Stimulated activated CD4-positive, alpha-beta T cell treated with anti-CD3 and anti-CD28 coated beads, Interleukin-15, amount 100 ng/mL, for 48 hours (primary cell): ENCODE measurements at regions not wholly inside any gene's neighbourhood (a gene's known extent, or its start where the extent isn't known, plus 50 kb on each side); places are given as distances from the start of the nearest gene placed in this dataset.

Source experiments
- DNase-seq, 2 donors: peaks; one replicate each; pipeline ENCODE4 v3.0.0-alpha.2; 2020; ENCODE audit warnings: low read depth in 2 of 2

DNA sequence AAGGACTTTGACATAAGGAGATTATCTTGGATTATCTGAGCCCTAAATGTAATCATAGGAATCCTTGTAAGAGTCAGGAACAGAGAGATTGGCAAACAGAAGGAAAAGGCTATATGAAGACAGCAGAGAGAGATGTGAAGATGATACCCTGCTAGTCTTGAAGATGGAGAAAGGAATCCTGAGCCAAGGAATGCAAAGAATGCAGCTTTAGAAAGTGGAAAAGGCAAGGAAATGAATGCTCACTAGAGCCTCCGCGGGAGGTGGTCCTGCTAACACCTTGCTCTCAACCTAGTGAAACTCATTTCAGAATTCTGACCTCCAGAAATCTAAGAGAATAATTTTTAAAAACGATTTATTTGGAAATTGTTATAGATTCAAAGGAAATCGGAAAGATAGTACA is 117.1 kb downstream of the TBXT start:
- DNase-seq: no peak

- no peak for DNase-seq
Measured at GRCh38 chr6:166046982-166047381, 120.7 kb downstream of the TBXT start.

GRCh38 chr6:166046226-166046625 is 121.4 kb downstream of the TBXT start:
- DNase-seq: no peak

DNA sequence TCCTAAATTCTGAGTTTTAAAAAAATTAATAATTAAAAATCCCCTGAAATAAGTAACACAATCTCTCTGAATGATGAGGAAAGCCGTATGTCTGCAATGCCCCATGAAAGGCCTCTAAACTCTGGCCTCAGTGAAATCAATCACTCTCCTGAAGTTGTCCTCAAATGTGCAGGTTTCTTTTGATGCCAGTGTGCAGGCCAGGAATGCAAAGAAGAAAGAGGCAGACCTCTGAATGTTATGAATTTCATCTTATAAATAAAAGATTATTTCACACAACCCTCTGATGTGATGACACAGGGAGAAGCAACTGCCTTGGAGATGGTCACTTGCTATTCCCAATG is 121.8 kb downstream of the TBXT start:
- no peak for DNase-seq

DNA sequence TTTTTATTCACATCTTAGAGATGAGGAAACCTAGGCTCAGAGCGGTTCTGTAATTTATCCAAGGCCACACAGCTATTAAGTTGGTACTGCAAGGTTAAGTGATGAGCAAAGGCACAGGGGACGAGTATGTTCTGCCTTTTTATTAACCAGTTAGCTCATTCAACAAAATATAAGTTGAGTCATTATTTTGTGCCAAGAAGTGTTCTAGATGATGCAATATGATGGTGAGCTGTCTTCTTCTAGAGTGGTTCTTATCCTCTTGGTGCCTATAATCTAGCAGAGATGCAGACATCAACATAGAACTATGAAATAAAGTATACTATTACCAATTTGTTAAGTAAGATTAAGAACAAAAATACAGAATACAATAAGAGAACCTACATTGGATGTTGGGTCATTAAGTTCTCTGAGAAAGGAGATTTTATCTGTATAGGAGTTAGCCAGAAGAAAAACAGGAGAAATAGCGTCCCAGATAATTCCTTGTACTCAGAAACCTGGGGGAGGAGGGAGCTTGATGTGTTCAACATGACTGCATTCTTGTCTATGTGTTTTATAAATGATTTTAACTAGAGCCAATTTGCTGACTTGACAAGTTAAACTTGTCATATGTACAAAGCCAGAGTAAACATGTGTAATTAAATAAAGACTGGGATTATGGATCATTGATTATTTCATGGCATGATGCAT is 122.3 kb downstream of the TBXT start:
- no peak for DNase-seq

DNA sequence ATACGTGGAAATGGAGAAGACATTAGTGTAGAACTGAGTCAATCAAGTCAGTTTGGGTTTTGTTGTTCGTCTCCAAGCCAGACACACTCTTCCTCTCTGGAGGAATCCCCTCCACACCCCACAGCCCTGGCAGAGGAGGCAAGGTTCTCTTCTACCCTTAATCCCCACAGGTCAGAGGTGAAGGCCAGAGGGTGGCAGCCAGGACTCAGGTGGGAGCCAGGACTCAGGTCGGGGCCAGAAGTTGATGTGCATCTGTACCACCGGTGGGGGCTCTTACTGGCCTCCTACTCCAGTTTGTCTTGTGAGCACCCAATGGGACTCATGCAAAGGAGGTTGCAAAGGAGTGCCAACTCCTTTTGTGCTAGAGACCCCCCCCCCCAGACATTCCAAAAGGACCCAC is 126.4 kb downstream of the TBXT start:
- DNase-seq: no peak

DNA sequence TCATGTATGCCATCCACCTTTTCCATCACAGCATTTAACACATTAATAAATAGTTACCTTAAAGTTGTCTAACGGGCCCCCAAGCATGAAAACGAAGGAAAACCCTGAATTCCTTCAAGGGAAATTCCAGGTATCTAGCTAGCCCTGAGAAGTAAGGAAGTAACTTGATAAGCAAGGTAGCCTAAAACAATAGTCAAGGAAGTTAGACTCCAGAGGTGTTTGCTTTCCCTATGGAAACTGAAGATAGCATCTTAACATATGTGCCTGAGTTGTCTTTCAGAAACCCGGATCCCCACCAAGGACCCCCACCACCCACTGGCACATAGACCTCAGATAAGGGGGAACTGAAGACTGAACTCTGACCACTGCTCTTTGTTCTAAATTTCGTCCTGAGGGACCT is 127.4 kb downstream of the TBXT start:
- DNase-seq: no peak

- DNase-seq: no peak
Measured at GRCh38 chr6:166036316-166037095, 131.1 kb downstream of the TBXT start.

- no peak for DNase-seq
Measured at GRCh38 chr6:166032366-166033200, 135.1 kb downstream of the TBXT start.

- DNase-seq: no peak
Measured at GRCh38 chr6:166031275-166031674, 136.4 kb downstream of the TBXT start.

DNA sequence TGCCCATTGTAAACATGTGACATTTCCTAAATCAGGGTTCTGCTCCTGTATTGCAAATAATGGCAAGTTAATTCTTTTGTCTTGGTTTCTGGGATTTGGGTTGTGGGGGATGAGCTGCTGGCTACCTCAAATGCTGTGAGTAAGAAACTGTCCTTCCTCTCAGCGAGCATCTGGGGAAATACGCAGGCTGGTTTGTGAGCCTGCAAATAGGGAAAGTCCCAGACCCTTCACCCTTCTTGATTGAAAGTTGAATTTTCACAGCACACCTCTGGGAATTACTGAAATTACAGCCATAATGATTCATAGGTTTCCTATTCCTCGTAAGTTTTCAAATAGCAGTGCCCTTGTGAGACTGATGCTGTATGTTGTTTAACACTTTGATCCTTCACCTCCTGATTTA is 138.1 kb downstream of the TBXT start:
- no peak for DNase-seq

DNA sequence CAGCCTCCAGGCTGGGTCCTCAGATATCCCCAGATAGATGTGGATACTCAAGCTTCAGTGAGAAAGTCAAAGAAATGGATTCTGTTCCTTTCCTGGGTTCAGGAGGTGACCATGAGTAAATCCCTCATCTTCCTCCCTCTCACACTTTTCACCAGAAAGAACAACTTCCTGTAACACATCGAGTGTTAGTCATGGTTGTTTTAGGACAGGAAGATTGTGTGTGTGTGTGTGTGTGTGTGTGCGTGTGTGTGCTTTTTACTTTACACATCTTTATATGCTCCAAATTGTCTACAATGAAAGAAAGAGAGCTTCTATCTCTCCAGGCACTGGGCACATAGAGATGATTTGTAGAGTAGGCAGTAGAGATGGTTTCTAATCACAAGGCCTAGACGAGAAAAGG is 139.9 kb downstream of the TBXT start:
- DNase-seq: no peak

- DNase-seq: no peak
Measured at GRCh38 chr6:166026586-166027126, 141.0 kb downstream of the TBXT start.

DNA sequence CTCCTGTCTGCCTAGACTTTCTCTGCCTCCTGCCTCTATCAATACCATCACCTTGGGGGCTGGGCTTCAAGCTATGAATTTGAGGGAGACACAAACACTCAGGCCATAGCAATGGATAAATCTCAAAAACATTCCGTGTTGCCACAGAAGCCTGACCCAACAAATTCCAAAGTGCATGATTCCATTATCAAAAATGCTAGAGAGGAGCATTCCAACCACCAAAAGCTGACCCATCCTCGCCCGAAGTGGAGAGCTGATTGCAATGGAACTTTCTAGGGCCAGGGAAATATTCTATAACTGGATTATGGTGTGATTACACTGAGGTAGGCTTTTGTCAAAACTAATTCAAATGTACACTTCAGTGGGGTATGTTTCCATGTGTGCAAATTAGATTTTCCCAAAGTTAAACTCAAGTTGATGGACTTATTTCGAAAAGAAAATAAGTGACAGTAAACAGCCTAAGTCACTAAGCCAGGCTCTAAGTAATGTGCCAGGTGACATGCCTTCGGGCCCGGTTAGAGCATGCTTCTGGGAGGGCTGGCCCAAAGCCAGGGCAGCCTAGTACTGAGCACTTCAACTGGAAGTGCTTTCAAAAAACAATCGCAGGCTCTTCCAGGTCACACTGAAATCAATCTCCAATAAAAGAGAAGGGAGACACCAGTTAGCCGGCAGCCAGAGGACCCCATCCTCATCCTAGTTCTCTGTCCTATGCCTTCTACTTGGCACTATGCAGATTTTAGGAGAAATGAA is 142.3 kb downstream of the TBXT start:
- DNase-seq: no peak

- DNase-seq: no peak
Measured at GRCh38 chr6:166024252-166024651, 143.4 kb downstream of the TBXT start.

DNA sequence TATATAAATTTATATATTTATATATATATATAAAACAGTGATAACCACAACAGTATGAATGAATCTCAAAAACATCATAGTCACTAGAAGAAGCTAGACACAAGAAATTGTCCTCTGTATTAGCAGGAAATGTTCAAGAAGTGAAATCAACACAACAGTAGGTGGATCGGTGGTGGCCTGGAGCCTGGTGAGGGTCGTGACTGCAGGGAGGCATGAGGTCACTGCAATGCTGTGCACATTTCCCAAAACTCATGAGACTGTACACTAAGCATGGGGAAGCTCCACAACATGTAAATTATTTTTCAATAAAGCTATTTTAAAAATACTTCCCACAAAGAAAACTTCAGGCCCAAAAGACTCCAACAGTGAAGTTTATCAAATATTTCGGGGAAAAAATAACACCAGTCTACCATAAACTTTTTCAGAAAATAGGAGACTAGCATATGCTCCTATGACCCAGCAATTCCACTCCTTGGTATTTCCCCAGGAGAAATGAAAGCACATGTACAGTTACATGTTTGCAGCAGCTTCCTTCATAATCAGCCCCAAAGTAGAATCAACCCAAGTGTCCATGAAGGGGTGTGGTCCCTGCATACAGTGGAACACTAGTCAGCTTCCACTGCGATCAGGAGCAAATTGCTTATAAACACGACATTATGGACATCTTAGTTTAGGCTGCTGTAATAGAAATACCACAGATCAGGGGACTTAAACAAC is 144.2 kb downstream of the TBXT start:
- DNase-seq: no peak

- DNase-seq: no peak
Measured at GRCh38 chr6:166021429-166021828, 146.2 kb downstream of the TBXT start.

DNA sequence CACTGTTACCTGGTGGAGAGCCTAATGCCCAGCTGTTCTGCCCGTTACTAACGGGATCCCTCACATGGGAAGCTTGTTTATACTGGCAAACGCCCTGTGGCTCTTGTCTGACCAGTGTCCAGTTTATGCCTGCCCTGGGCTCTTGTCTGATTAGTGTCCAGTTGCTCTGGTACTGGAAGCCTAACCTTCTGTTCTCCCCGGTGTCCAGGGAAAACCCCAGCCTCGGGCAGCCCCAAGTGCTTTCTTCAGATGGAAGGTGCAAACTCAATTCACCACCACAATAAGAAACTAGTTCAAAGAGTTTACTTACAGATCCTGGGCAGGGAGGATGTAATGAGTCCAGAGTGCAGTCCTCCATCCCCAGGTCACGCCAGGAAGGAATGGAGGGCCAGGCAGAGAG is 148.4 kb downstream of the TBXT start:
- no peak for DNase-seq

DNA sequence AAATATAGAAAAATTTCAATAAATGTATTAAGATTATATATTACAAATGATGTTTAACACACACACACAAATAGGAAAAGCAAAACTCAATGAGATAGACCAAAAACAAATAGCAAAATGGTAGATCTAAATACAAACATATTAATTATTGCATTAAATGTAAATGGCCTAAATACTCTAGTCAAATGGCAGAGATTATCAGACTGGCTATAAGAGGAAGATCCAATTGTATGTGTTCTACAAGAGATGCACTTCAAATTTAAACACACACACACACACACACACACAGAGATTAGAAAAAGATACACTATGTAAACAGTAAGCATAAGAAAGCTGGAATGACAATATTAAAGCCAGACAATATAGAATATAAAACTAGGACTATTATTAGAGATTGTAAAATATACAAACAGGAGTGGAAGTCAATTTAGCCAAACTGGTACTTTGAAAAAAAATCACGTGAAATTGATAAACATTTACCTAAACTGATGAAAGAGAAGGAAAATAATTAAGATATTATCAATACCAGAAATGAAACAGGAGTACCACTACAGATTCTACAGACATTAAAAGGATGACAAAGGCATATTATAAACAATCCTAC is 150.5 kb downstream of the TBXT start:
- no peak for DNase-seq

DNA sequence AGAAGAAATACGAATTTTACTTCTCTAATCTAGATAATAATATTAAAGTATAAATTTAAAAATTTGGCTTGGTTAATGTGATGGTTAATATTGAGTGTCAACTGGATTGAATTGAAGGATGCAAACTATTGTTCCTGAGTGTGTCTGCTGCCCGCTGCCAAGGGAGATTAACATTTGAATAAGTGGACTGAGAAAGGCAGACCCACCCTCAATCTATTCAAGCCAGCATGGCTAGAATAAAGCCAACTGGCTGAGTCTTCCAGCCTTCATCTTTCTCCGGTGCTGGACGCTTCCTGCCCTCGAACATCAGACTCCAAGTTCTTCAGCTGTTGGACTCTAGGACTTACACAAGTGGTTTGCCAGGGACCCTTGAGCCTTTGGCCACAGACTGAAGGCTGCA is 152.7 kb downstream of the TBXT start:
- DNase-seq: no peak
